ENCODE measurements at regions not wholly inside any gene's neighbourhood (a gene's known extent, or its start where the extent isn't known, plus 50 kb on each side); places are given as distances from the start of the nearest gene placed in this dataset.

DNA sequence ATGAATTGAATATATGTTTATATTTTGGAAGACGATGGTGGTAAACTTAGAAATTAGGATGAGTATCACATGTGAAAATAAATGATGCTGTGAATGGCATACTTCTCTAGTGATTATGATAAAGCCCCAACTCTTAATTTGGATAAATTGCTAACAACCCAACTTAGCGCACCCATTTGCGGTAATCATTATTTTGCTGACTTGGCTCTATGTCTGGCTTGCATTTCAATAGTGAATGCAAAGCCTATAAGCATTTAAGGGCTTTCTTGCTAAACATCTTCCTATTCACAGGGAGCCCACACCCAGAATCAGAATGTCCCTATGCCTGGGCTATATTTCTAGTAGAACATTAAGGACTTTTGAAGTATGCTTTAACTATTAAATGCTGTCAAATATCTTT lies 910.7 kb upstream of the FANCL start:
- Histone ChIP-seq H3K4me1 (no peaks in the 10 kb centered on the region), H3K27me3 (peaks cover 0 to 4% (median 0%) of the 10 kb centered on the region in 7 donors), H3K4me3 (no peak overlapping the region), H3K36me3 (no peaks in the 10 kb centered on the region), H3K27ac (no peak overlapping the region), H3K9me3 (no peaks in the 10 kb centered on the region)
- intact Hi-C loops (cut with DNase I) = no loop called here
- ATAC-seq (no peak), DNase-seq (no peak)
- TF ChIP-seq CTCF (IDR thresholded peaks at IDR 0.05) = no peak
- 94 to 95% methylated on average over 3 of the region's 3 CpGs for WGBS, 2 donors

DNA sequence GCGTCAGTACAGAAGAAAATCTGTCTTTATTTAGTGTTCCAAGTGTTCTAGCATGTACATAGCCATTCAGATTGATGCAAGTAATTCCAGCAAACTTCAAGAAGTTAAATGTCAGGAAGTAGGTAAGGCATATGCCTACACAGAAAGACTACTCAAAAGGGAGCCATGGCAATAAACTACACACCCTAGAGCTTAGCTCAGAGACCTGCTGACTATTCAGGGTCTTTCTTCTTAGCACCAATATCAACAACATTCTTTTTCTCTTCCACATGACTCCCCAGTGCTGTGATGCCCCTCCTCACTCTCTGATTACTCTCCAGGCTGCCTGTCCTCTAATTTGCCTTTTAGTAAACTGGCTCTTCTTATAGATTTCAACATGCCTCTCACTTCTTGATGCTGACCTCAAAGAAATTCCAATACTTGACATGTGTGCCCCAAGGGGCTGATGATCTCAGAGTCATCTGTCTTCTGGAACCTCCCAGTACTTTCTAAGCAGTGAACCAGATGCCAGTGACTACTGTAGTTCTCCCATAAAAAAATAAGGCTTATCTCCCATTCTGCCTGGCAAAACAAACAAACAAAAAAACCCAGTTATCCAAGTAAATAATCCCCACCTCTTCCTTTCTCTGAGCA lies 909.2 kb upstream of the FANCL start:
- WGBS, 2 donors = 74 to 76% methylated on average over 1 of the region's 1 CpG
- Histone ChIP-seq H3K27me3 (peaks cover 0 to 4% (median 0%) of the 10 kb centered on the region in 7 donors), H3K36me3 (no peaks in the 10 kb centered on the region), H3K9me3 (no peaks in the 10 kb centered on the region), H3K4me3 (no peak overlapping the region), H3K27ac (no peak overlapping the region), H3K4me1 (no peaks in the 10 kb centered on the region)
- TF ChIP-seq CTCF (IDR thresholded peaks at IDR 0.05) = no peak
- no peak for ATAC-seq
- DNase-seq = no peak
- intact Hi-C loops (cut with DNase I) = no loop called here

GRCh38 chr2:59149271-59149670 lies 908.1 kb upstream of the FANCL start:
- intact Hi-C loops (cut with DNase I) = no loop called here
- DNase-seq = no peak
- no peaks in the 10 kb centered on the region for H3K9me3 ChIP-seq

DNA sequence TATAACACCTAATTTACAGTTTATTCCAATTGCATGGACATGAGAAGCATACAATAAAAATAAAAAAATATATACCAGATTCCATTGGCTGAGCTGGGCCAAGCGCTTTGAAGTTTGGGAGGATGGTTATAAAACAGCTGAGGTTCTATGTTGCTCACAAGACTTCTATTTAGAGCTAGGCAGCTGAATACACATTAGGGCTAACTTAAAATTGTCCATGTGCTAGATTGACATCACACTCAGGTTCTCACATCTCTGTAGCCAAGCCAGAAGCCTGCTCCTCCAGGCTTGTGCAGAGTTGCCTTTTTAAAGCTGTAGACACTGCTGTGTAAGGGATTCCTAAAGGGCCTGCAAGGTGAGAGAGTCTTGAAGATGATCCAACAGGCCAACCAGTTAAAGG lies 871.1 kb upstream of the FANCL start:
- Histone ChIP-seq H3K4me1 (no peaks in the 10 kb centered on the region), H3K27me3 (no peaks in the 10 kb centered on the region), H3K9me3 (no peaks in the 10 kb centered on the region), H3K4me3 (no peak overlapping the region), H3K27ac (no peak overlapping the region), H3K36me3 (no peaks in the 10 kb centered on the region)
- 91 to 92% methylated on average over 1 of the region's 1 CpG for WGBS, 2 donors
- ATAC-seq (no peak), DNase-seq (no peak)
- intact Hi-C loops (cut with DNase I) = no loop called here
- no peak for TF ChIP-seq CTCF (IDR thresholded peaks at IDR 0.05)

More at GRCh38 chr2:59149271-59149670, 908.1 kb upstream of the FANCL start:
- Histone ChIP-seq H3K4me3 (no peak overlapping the region), H3K4me1 (no peaks in the 10 kb centered on the region), H3K27ac (no peak overlapping the region), H3K36me3 (no peaks in the 10 kb centered on the region), H3K27me3 (peaks cover 0 to 4% (median 0%) of the 10 kb centered on the region in 7 donors)
- TF ChIP-seq CTCF (IDR thresholded peaks at IDR 0.05) = no peak
- no peak for ATAC-seq

All from heart right ventricle (tissue), 16 donors.